Neural cell (in vitro differentiated cells): ENCODE measurements at regions not wholly inside any gene's neighbourhood (a gene's known extent, or its start where the extent isn't known, plus 50 kb on each side); places are given as distances from the start of the nearest gene placed in this dataset.

Source experiments
- POLR2AphosphoS5 ChIP-seq: IDR thresholded peaks from 2 replicates; pipeline ENCODE4 v1.6.1; 2012
- TF ChIP-seq, protein P1 (sequence below): fragments of 450-650 bp; IDR thresholded peaks from 2 replicates; pipeline ENCODE4 v1.5.1; 2014; ENCODE audit warnings: antibody characterized with exemption, mild to moderate bottlenecking, moderate library complexity; ENCODE audit not compliant: poor library complexity, severe bottlenecking
- TF ChIP-seq, protein P2 (sequence below): IDR thresholded peaks from 2 replicates; pipeline ENCODE4 v1.6.1; 2012; ENCODE audit warnings: borderline replicate concordance

DNA sequence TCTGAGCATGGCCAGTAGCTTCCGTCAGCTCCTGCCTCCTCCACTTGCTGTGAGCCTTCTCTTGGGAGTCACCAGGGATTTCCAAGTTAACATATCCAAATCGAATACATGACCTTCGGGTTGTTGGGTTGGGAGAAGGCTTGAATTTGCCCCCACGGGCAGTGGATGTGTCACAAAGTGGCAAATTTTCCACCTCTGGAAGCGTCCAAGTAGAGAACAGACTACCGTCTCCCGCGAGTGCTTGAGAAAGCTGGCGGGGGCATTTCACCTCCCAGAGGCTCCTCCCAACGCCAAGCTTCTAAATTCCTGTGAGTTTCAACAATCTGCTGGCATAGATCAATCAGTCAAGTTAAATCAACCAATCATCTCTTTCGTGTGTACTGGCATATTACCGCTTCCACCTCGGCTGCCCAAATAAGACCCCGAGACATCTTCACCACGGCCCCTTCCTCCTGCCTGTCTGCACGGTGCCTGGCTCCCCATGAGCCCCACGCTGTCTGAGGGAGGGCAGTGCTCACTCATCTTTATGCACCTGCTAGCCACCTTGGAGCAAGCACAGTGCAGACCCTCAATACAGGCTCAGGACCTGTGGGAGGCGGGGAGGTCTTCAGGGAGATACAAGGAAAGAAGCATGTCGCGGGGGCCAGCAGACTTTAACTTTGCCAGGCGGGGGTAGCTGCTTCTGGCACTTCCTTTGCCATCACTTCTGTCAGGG, 79.1 kb downstream of the MRPL36 start:
- TF ChIP-seq POLR2AphosphoS5, result no peak
- TF ChIP-seq, protein P1, sequence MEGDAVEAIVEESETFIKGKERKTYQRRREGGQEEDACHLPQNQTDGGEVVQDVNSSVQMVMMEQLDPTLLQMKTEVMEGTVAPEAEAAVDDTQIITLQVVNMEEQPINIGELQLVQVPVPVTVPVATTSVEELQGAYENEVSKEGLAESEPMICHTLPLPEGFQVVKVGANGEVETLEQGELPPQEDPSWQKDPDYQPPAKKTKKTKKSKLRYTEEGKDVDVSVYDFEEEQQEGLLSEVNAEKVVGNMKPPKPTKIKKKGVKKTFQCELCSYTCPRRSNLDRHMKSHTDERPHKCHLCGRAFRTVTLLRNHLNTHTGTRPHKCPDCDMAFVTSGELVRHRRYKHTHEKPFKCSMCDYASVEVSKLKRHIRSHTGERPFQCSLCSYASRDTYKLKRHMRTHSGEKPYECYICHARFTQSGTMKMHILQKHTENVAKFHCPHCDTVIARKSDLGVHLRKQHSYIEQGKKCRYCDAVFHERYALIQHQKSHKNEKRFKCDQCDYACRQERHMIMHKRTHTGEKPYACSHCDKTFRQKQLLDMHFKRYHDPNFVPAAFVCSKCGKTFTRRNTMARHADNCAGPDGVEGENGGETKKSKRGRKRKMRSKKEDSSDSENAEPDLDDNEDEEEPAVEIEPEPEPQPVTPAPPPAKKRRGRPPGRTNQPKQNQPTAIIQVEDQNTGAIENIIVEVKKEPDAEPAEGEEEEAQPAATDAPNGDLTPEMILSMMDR, result no peak
- TF ChIP-seq, protein P2, sequence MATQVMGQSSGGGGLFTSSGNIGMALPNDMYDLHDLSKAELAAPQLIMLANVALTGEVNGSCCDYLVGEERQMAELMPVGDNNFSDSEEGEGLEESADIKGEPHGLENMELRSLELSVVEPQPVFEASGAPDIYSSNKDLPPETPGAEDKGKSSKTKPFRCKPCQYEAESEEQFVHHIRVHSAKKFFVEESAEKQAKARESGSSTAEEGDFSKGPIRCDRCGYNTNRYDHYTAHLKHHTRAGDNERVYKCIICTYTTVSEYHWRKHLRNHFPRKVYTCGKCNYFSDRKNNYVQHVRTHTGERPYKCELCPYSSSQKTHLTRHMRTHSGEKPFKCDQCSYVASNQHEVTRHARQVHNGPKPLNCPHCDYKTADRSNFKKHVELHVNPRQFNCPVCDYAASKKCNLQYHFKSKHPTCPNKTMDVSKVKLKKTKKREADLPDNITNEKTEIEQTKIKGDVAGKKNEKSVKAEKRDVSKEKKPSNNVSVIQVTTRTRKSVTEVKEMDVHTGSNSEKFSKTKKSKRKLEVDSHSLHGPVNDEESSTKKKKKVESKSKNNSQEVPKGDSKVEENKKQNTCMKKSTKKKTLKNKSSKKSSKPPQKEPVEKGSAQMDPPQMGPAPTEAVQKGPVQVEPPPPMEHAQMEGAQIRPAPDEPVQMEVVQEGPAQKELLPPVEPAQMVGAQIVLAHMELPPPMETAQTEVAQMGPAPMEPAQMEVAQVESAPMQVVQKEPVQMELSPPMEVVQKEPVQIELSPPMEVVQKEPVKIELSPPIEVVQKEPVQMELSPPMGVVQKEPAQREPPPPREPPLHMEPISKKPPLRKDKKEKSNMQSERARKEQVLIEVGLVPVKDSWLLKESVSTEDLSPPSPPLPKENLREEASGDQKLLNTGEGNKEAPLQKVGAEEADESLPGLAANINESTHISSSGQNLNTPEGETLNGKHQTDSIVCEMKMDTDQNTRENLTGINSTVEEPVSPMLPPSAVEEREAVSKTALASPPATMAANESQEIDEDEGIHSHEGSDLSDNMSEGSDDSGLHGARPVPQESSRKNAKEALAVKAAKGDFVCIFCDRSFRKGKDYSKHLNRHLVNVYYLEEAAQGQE, result no peak
